ENCODE measurements at regions not wholly inside any gene's neighbourhood (a gene's known extent, or its start where the extent isn't known, plus 50 kb on each side); places are given as distances from the start of the nearest gene placed in this dataset.
"Not testable (repeated sequence)": the region's sequence is repeated elsewhere in the genome, so short reads cannot be mapped to it uniquely, and the experiment has no call there.

GRCh38 chr16:55055262-55055661 lies 124.6 kb downstream of the IRX5 start:
- no peak for FAIRE-seq
- DNase-seq (ENCODE audit: insufficient read length, low spot score) = no peak
- no peak for TF ChIP-seq POLR2A (IDR thresholded peaks at IDR 0.05; ENCODE audit: low read depth, low read length)

GRCh38 chr16:55056585-55057401 lies 126.1 kb downstream of the IRX5 start:
- no peak for FAIRE-seq
- DNase-seq (ENCODE audit: insufficient read length, low spot score) = no peak
- TF ChIP-seq POLR2A (IDR thresholded peaks at IDR 0.05; ENCODE audit: low read depth, low read length) = no peak

- TF ChIP-seq POLR2A (IDR thresholded peaks at IDR 0.05; ENCODE audit: low read depth, low read length) = no peak
- no peak for DNase-seq (ENCODE audit: insufficient read length, low spot score)
- FAIRE-seq = no peak
Measured at GRCh38 chr16:55057866-55058265, 127.2 kb downstream of the IRX5 start.

- no peak for FAIRE-seq
- no peak for TF ChIP-seq POLR2A (IDR thresholded peaks at IDR 0.05; ENCODE audit: low read depth, low read length)
- no peak for DNase-seq (ENCODE audit: insufficient read length, low spot score)
Measured at GRCh38 chr16:55058576-55058975, 127.9 kb downstream of the IRX5 start.

- no peak for FAIRE-seq
Measured at GRCh38 chr16:55059146-55059545, 128.5 kb downstream of the IRX5 start.

GRCh38 chr16:55061126-55061525 lies 130.5 kb downstream of the IRX5 start:
- TF ChIP-seq POLR2A (IDR thresholded peaks at IDR 0.05; ENCODE audit: low read depth, low read length) = no peak
- DNase-seq (ENCODE audit: insufficient read length, low spot score) (no peak), FAIRE-seq (no peak)

More at GRCh38 chr16:55059146-55059545, 128.5 kb downstream of the IRX5 start:
- no peak for DNase-seq (ENCODE audit: insufficient read length, low spot score)
- no peak for TF ChIP-seq POLR2A (IDR thresholded peaks at IDR 0.05; ENCODE audit: low read depth, low read length)

GRCh38 chr16:55062442-55062841 lies 131.8 kb downstream of the IRX5 start:
- no peak for TF ChIP-seq POLR2A (IDR thresholded peaks at IDR 0.05; ENCODE audit: low read depth, low read length)
- FAIRE-seq (no peak), DNase-seq (ENCODE audit: insufficient read length, low spot score) (no peak)

- FAIRE-seq = no peak
- TF ChIP-seq POLR2A (IDR thresholded peaks at IDR 0.05; ENCODE audit: low read depth, low read length) = no peak
- no peak for DNase-seq (ENCODE audit: insufficient read length, low spot score)
Measured at GRCh38 chr16:55072976-55073375, 142.3 kb downstream of the IRX5 start.

GRCh38 chr16:55073830-55074229 lies 143.2 kb downstream of the IRX5 start:
- TF ChIP-seq POLR2A (IDR thresholded peaks at IDR 0.05; ENCODE audit: low read depth, low read length) = no peak
- DNase-seq (ENCODE audit: insufficient read length, low spot score) (no peak), FAIRE-seq (no peak)

- not testable (repeated sequence) for FAIRE-seq; DNase-seq (ENCODE audit: insufficient read length, low spot score)
Measured at GRCh38 chr16:55075208-55075607, 144.5 kb downstream of the IRX5 start.

- FAIRE-seq (no peak), DNase-seq (ENCODE audit: insufficient read length, low spot score) (no peak)
- TF ChIP-seq POLR2A (IDR thresholded peaks at IDR 0.05; ENCODE audit: low read depth, low read length) = no peak
Measured at GRCh38 chr16:55076053-55076452, 145.4 kb downstream of the IRX5 start.

GRCh38 chr16:55077266-55077665 lies 146.6 kb downstream of the IRX5 start:
- DNase-seq (ENCODE audit: insufficient read length, low spot score) = no peak
- no peak for FAIRE-seq
- no peak for TF ChIP-seq POLR2A (IDR thresholded peaks at IDR 0.05; ENCODE audit: low read depth, low read length)

- TF ChIP-seq POLR2A (IDR thresholded peaks at IDR 0.05; ENCODE audit: low read depth, low read length) = no peak
- FAIRE-seq = no peak
Measured at GRCh38 chr16:55078153-55078552, 147.5 kb downstream of the IRX5 start.

GRCh38 chr16:55078699-55079410 lies 148.2 kb downstream of the IRX5 start:
- FAIRE-seq (no peak), DNase-seq (ENCODE audit: insufficient read length, low spot score) (no peak)
- TF ChIP-seq POLR2A (IDR thresholded peaks at IDR 0.05; ENCODE audit: low read depth, low read length) = no peak

More at GRCh38 chr16:55078153-55078552, 147.5 kb downstream of the IRX5 start:
- no peak for DNase-seq (ENCODE audit: insufficient read length, low spot score)

Data from H54 (cell line).